NT2/D1 (cell line): ENCODE measurements at regions not wholly inside any gene's neighbourhood (a gene's known extent, or its start where the extent isn't known, plus 50 kb on each side); places are given as distances from the start of the nearest gene placed in this dataset.
"Not testable (repeated sequence)": the region's sequence is repeated elsewhere in the genome, so short reads cannot be mapped to it uniquely, and the experiment has no call there.

ENCODE experiments used
- DNase-seq: peaks from one replicate; pipeline ENCODE4 v3.0.0-alpha.2; 2011; ENCODE audit warnings: low read depth, low spot score
- H3K27me3 ChIP-seq: 2 replicates; pipeline ENCODE4 v1.6.0; 2011; ENCODE audit warnings: mild to moderate bottlenecking; ENCODE audit not compliant: insufficient read length, insufficient read depth
- H3K36me3 ChIP-seq: 2 replicates; pipeline ENCODE4 v1.6.1; 2011; ENCODE audit warnings: mild to moderate bottlenecking, low read length, mixed read lengths; ENCODE audit not compliant: insufficient read depth, insufficient read length
- H3K4me1 ChIP-seq: 2 replicates; pipeline ENCODE4 v1.5.1; 2011; ENCODE audit not compliant: insufficient read depth, insufficient read length
- H3K4me3 ChIP-seq: 2 replicates; pipeline ENCODE4 v1.5.1; 2011; ENCODE audit warnings: low read depth; ENCODE audit not compliant: insufficient read length
- H3K9ac ChIP-seq: 2 replicates; pipeline ENCODE4 v1.6.0; 2011; ENCODE audit warnings: low read depth; ENCODE audit not compliant: insufficient read length
- H3K9me3 ChIP-seq: 2 replicates; pipeline ENCODE4 v1.5.1; 2011; ENCODE audit warnings: mild to moderate bottlenecking, low read length; ENCODE audit not compliant: insufficient read depth
- SUZ12 ChIP-seq: IDR thresholded peaks from 2 replicates; pipeline ENCODE4 v1.6.1; 2011; ENCODE audit not compliant: insufficient read length, insufficient read depth; ENCODE audit errors: extremely low read depth
- YY1 ChIP-seq: IDR thresholded peaks from 2 replicates; pipeline ENCODE4 v1.6.1; 2011; ENCODE audit not compliant: insufficient read length, insufficient read depth
- ZNF274 ChIP-seq: IDR thresholded peaks from 2 replicates; pipeline ENCODE4 v1.6.1; 2011; ENCODE audit warnings: mild to moderate bottlenecking, low read depth, low read length

- TF ChIP-seq ZNF274 = no peak
- no peak for TF ChIP-seq YY1
- TF ChIP-seq SUZ12 = no peak
- Histone ChIP-seq H3K36me3 (no peaks in the 10 kb centered on the region), H3K4me3 (no peak overlapping the region), H3K9me3 (peaks cover 3% of the 10 kb centered on the region; the same call in 1 of the 2 replicates), H3K27me3 (no peaks in the 10 kb centered on the region), H3K4me1 (no peaks in the 10 kb centered on the region), H3K9ac (no peak overlapping the region)
- DNase-seq = no peak
Observed at GRCh38 chr3:8303466-8303865, 198.2 kb upstream of the LMCD1 start.

DNA sequence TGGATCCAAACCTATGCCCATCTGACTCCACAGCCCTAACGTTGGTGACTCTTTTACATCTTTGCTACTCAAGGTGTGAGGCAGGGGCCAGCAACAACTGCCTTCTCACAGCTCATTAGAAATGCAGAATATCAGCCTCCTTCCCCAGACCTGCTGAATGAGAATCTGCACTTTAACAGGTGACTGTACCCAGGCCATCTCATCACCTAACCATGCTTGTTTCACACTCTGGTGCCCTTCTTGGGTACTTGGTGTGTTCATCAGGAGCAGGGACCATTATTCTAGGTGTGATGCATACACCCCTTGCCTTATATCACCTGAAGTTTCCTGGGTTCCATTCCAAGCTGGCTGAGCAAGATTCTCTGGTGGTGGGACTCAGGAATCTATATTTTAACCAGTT is 196.3 kb upstream of the LMCD1 start:
- TF ChIP-seq SUZ12 (no peak), YY1 (no peak), ZNF274 (no peak)
- H3K4me1 ChIP-seq = no peaks in the 10 kb centered on the region
- peaks cover 10% of the 10 kb centered on the region; the same call in 1 of the 2 replicates for H3K9me3 ChIP-seq
- no peak overlapping the region for H3K4me3 ChIP-seq
- H3K36me3 ChIP-seq = no peaks in the 10 kb centered on the region
- no peak for DNase-seq
- H3K9ac ChIP-seq = no peak overlapping the region
- no peaks in the 10 kb centered on the region for H3K27me3 ChIP-seq

DNA sequence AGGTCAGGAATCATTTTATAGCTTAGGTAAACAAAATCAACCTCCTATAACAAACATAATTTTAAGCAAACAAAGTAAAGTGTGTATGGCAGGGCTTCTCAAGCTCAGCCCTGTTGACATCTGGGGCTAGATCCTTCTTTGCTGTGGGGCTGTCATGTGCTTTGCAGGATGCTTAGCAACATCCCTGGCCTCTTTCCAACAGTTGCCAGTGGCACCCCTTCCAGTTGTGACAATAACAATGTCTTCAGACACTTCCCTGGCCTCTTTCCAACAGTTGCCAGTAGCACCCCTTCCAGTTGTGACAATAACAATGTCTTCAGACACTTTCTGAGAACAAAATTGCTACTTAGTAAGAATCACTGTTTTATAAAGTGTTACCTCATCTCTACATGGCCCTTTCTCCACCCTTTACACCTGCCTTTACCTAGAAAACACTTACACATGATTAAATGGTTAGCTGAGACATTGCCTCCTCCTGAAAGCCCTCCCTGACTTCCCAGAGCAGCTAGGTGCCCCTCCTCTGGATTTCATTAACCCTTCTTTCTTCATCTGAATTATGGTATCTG is 194.0 kb upstream of the LMCD1 start:
- Histone ChIP-seq H3K9me3 (peaks cover 10% of the 10 kb centered on the region; the same call in 1 of the 2 replicates), H3K4me3 (no peak overlapping the region), H3K9ac (no peak overlapping the region), H3K27me3 (no peaks in the 10 kb centered on the region), H3K4me1 (no peaks in the 10 kb centered on the region), H3K36me3 (no peaks in the 10 kb centered on the region)
- no peak for DNase-seq
- TF ChIP-seq YY1 (no peak), ZNF274 (no peak), SUZ12 (no peak)

- no peak for DNase-seq
- H3K9me3 ChIP-seq = peaks cover 10% of the 10 kb centered on the region; the same call in 1 of the 2 replicates
- no peaks in the 10 kb centered on the region for H3K36me3 ChIP-seq
- no peaks in the 10 kb centered on the region for H3K4me1 ChIP-seq
- H3K4me3 ChIP-seq = no peak overlapping the region
- no peak overlapping the region for H3K9ac ChIP-seq
- TF ChIP-seq SUZ12 = no peak
- no peak for TF ChIP-seq YY1
- TF ChIP-seq ZNF274 = no peak
- no peaks in the 10 kb centered on the region for H3K27me3 ChIP-seq
Observed at GRCh38 chr3:8311321-8311720, 190.3 kb upstream of the LMCD1 start.

GRCh38 chr3:8312685-8313084 is 188.9 kb upstream of the LMCD1 start:
- H3K9ac ChIP-seq = no peak overlapping the region
- DNase-seq = no peak
- TF ChIP-seq ZNF274 = no peak
- TF ChIP-seq YY1 = no peak
- no peak for TF ChIP-seq SUZ12
- H3K27me3 ChIP-seq = no peaks in the 10 kb centered on the region
- peaks cover 10% of the 10 kb centered on the region; the same call in 1 of the 2 replicates for H3K9me3 ChIP-seq
- H3K36me3 ChIP-seq = no peaks in the 10 kb centered on the region
- H3K4me3 ChIP-seq = no peak overlapping the region
- H3K4me1 ChIP-seq = no peaks in the 10 kb centered on the region

DNA sequence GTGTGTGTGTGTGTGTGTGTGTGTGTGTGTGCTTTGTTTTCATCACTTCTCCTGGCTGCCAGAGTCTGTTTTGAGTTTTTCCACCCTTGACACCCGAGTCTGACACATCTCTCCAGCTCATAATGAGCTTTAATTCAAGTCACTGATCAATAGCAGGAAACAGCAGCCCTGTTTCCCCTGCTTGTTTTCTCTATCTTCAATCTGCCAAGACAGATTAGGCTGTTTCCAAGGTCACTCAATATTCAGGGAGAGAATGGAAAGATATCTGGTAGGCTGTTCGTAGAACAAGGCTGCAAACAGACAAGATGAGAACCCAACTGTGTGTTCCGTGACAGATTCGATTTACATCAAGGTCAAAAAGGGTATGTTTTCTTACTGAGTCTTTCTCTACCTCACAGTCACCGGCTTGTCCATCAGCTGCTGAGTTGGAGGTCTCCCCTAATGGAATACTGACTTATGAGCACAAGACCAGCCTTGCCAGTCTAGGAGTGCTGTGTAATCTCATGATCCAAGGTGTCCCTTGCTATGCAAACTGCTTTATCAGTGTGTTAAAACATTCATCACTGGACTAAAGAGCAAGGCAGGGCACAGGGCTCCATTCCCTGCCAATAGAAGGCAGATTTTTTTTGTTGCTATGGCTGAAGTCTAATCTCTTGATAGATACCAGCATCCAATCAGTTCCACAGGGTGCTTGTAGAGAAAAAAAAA is 187.9 kb upstream of the LMCD1 start:
- H3K9me3 ChIP-seq = peaks cover 5% of the 10 kb centered on the region; the same call in 1 of the 2 replicates
- no peak overlapping the region for H3K9ac ChIP-seq
- no peak overlapping the region for H3K4me3 ChIP-seq
- no peaks in the 10 kb centered on the region for H3K27me3 ChIP-seq
- H3K36me3 ChIP-seq = no peaks in the 10 kb centered on the region
- DNase-seq = no peak
- no peaks in the 10 kb centered on the region for H3K4me1 ChIP-seq
- TF ChIP-seq ZNF274 (no peak), YY1 (no peak), SUZ12 (no peak)

GRCh38 chr3:8315526-8315925 is 186.1 kb upstream of the LMCD1 start:
- H3K9ac ChIP-seq, H3K27me3 ChIP-seq, H3K9me3 ChIP-seq, DNase-seq, H3K4me1 ChIP-seq, H3K4me3 ChIP-seq, H3K36me3 ChIP-seq: not testable (repeated sequence)
